ENCODE measurements at regions not wholly inside any gene's neighbourhood (a gene's known extent, or its start where the extent isn't known, plus 50 kb on each side); places are given as distances from the start of the nearest gene placed in this dataset.

DNA sequence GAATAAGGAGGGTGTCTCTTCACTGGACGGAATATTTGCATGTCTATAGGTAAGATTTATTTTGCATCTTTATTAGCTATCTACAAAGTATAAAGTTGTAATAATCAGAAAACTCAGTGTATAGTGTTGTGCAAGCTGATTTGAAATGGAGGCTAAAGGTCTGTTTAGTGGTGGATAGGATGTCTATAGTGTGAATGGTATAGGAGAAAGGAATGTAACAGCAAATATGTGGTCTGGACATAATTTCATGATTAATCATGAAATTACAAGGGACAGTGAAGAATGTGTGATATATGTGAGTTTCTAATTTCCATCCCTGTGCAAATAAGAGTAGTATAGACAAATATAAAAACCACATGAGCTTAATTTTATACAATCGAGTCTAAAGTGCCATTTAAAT is 79.3 kb upstream of the CAMK2D start:
- Mint-ChIP-seq H3K9me3 (no peaks in the 10 kb centered on the region), H3K36me3 (ENCODE audit: low read depth) (no peaks in the 10 kb centered on the region), H3K4me1 (peaks cover 18% of the 10 kb centered on the region), H3K27ac (no peak overlapping the region), H3K4me3 (no peak overlapping the region), H3K27me3 (no peaks in the 10 kb centered on the region)
- intact Hi-C loops (cut with micrococcal nuclease), result no loop called here
- CTCF ChIA-PET, result interaction anchor here (0.7 kb wide), 1 partner anchor 385 kb away, joined by 3 read pairs; no protein-coding TSS in a partner anchor
- POLR2A ChIA-PET, result no interaction called here
- TF ChIP-seq, protein P1, sequence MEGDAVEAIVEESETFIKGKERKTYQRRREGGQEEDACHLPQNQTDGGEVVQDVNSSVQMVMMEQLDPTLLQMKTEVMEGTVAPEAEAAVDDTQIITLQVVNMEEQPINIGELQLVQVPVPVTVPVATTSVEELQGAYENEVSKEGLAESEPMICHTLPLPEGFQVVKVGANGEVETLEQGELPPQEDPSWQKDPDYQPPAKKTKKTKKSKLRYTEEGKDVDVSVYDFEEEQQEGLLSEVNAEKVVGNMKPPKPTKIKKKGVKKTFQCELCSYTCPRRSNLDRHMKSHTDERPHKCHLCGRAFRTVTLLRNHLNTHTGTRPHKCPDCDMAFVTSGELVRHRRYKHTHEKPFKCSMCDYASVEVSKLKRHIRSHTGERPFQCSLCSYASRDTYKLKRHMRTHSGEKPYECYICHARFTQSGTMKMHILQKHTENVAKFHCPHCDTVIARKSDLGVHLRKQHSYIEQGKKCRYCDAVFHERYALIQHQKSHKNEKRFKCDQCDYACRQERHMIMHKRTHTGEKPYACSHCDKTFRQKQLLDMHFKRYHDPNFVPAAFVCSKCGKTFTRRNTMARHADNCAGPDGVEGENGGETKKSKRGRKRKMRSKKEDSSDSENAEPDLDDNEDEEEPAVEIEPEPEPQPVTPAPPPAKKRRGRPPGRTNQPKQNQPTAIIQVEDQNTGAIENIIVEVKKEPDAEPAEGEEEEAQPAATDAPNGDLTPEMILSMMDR (IDR thresholded peaks at IDR 0.05), result no peak
- DNase-seq (no peak), ATAC-seq (ENCODE audit: low read depth) (no peak)

DNA sequence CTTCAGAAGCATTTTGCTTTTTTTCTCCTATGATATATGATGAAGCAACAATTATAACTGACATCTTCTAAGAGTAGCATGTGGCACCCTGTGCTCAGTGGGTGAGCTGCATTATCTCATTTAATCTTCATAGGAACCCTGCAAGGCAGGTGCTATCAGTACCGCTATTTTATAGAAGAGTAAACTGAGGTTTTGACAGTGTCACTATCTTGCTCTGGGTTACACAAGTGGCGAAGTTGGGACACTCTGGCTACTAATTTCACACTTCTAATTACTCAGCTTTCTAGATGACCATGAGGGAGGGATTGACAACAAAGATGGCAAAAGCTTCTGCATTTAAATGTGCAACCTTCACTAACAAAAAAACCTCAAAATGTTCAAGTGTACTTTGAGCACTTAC is 76.9 kb upstream of the CAMK2D start:
- Mint-ChIP-seq H3K27ac (no peak overlapping the region), H3K36me3 (ENCODE audit: low read depth) (no peaks in the 10 kb centered on the region), H3K9me3 (no peaks in the 10 kb centered on the region), H3K4me3 (no peak overlapping the region), H3K4me1 (peaks cover 14% of the 10 kb centered on the region), H3K27me3 (no peaks in the 10 kb centered on the region)
- POLR2A ChIA-PET, result no interaction called here
- intact Hi-C loops (cut with micrococcal nuclease), result loop anchor here (5.0 kb wide), 1 partner anchor 64 kb away; no protein-coding TSS in a partner anchor
- CTCF ChIA-PET, result no interaction called here
- ATAC-seq (ENCODE audit: low read depth) (no peak), DNase-seq (no peak)
- TF ChIP-seq, protein P1 (IDR thresholded peaks at IDR 0.05), result no peak

DNA sequence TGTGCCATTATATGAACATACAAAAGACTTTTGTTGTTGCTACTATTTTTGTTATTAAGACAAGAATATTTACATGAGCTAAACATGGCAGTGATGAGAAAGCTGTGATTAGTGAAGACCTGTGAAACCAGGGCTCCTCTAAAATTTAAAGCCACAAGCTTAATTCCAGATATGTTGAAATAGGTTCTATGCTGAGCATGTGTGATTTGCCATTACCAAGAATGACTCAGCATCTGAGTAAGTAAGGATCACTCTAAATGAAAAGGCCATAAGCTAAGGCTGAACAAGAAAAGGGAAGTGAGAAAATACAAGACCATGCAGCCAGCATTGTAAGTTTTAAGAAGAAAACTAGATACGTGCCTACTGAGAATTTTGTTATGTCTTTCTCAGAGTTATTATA is 75.9 kb upstream of the CAMK2D start:
- intact Hi-C loops (cut with micrococcal nuclease), result loop anchor here (1.0 to 5.0 kb wide), 6 partner anchors 12 to 199 kb away; no protein-coding TSS in a partner anchor
- H3K4me1 Mint-ChIP-seq, result peaks cover 24% of the 10 kb centered on the region
- POLR2A ChIA-PET, result interaction anchor here (0.8 to 1.1 kb wide), 3 partner anchors 11 to 290 kb away, joined by 3 read pairs; no protein-coding TSS in a partner anchor
- no peak overlapping the region for H3K4me3 Mint-ChIP-seq
- H3K9me3 Mint-ChIP-seq, result no peaks in the 10 kb centered on the region
- CTCF ChIA-PET, result no interaction called here
- TF ChIP-seq, protein P1 (IDR thresholded peaks at IDR 0.05), result no peak
- DNase-seq (no peak), ATAC-seq (ENCODE audit: low read depth) (peak; percentile 98)
- no peaks in the 10 kb centered on the region for H3K36me3 Mint-ChIP-seq (ENCODE audit: low read depth)
- H3K27me3 Mint-ChIP-seq, result no peaks in the 10 kb centered on the region
- peak overlapping the region; percentile 64 for H3K27ac Mint-ChIP-seq

DNA sequence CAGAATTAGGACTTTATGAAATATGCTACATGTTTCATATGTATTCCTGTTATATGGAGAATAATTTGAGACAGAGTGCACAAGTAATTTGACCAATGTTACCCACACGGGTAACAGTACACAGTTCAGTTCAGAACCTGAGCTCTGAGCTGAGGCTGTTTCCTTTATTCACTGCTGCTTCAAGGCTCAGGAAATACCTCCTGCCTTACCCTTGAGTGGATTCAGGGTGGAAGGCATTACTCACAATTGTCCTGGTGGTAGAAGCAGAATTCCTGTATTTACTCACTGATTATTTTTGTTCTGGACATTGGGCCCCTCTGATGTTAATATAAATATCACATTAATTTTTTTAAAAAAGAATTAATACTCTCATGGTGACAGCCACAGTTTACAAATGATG is 73.5 kb upstream of the CAMK2D start:
- Mint-ChIP-seq H3K27ac (no peak overlapping the region), H3K4me3 (no peak overlapping the region), H3K36me3 (ENCODE audit: low read depth) (no peaks in the 10 kb centered on the region), H3K9me3 (no peaks in the 10 kb centered on the region), H3K4me1 (peaks cover 25% of the 10 kb centered on the region), H3K27me3 (no peaks in the 10 kb centered on the region)
- ATAC-seq (ENCODE audit: low read depth) (no peak), DNase-seq (no peak)
- TF ChIP-seq, protein P1 (IDR thresholded peaks at IDR 0.05), result no peak
- CTCF ChIA-PET, result no interaction called here
- intact Hi-C loops (cut with micrococcal nuclease), result loop anchor here (5.0 kb wide), 1 partner anchor 67 kb away; no protein-coding TSS in a partner anchor
- POLR2A ChIA-PET, result interaction anchor here (1.2 kb wide), 1 partner anchor 10 kb away, joined by 3 read pairs; no protein-coding TSS in a partner anchor

DNA sequence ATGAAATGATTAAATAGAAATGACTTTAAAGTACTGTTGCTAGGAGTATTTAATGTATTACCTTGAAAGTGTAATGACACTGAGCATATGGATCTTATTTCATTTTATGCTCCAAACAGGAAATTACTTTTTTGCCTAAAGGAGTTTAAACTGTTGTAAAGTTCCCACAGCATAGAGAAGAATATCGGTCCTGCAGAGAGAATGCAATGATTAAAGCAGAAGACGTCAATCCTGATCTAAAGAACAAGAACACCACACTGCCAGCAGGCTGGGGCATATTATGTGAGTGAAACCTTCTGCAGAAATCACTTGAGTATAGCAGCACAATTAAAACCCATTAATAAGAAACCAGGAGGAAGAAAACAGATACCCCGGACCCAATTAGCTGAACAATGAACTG is 72.8 kb upstream of the CAMK2D start:
- TF ChIP-seq, protein P1 (IDR thresholded peaks at IDR 0.05), result no peak
- DNase-seq (no peak), ATAC-seq (ENCODE audit: low read depth) (no peak)
- POLR2A ChIA-PET, result interaction anchor here (1.2 kb wide), 1 partner anchor 9 kb away, joined by 3 read pairs; no protein-coding TSS in a partner anchor
- no peaks in the 10 kb centered on the region for H3K9me3 Mint-ChIP-seq
- H3K36me3 Mint-ChIP-seq (ENCODE audit: low read depth), result no peaks in the 10 kb centered on the region
- CTCF ChIA-PET, result no interaction called here
- H3K4me3 Mint-ChIP-seq, result no peak overlapping the region
- no peak overlapping the region for H3K27ac Mint-ChIP-seq
- H3K4me1 Mint-ChIP-seq, result peaks cover 25% of the 10 kb centered on the region
- intact Hi-C loops (cut with micrococcal nuclease), result no loop called here
- H3K27me3 Mint-ChIP-seq, result no peaks in the 10 kb centered on the region
